Muscle of leg (tissue), 3 donors: ENCODE measurements at regions not wholly inside any gene's neighbourhood (a gene's known extent, or its start where the extent isn't known, plus 50 kb on each side); places are given as distances from the start of the nearest gene placed in this dataset.

ENCODE experiments used
- DNase-seq: peaks from one replicate; pipeline ENCODE4 v3.0.0; 2013
- H3K27ac ChIP-seq: one replicate; pipeline ENCODE4 v1.5.1; 2013; ENCODE audit warnings: mild to moderate bottlenecking, low read length, control low read depth
- H3K27me3 ChIP-seq: one replicate; pipeline ENCODE4 v1.6.1; 2013; ENCODE audit warnings: low read length; ENCODE audit not compliant: control insufficient read depth, insufficient read depth
- H3K36me3 ChIP-seq: one replicate; pipeline ENCODE4 v1.6.1; 2013; ENCODE audit warnings: low read length; ENCODE audit not compliant: control insufficient read depth, insufficient read depth
- H3K4me1 ChIP-seq: one replicate; pipeline ENCODE4 v1.6.1; 2013; ENCODE audit warnings: low read length; ENCODE audit not compliant: control insufficient read depth, insufficient read depth
- H3K4me3 ChIP-seq: one replicate; pipeline ENCODE4 v1.5.1; 2013; ENCODE audit warnings: low read length, control low read depth
- H3K9me3 ChIP-seq: replicated peaks from 2 replicates; pipeline ENCODE4 v1.6.1; 2013; ENCODE audit warnings: low read depth, low read length; ENCODE audit not compliant: control insufficient read depth
- WGBS: methylation state at CpG from one replicate; pipeline ENCODE4 v1.1.5; 2013; ENCODE audit warnings: missing lambda C conversion rate; ENCODE audit not compliant: insufficient coverage; 5-methylcytosine and 5-hydroxymethylcytosine counted together

DNA sequence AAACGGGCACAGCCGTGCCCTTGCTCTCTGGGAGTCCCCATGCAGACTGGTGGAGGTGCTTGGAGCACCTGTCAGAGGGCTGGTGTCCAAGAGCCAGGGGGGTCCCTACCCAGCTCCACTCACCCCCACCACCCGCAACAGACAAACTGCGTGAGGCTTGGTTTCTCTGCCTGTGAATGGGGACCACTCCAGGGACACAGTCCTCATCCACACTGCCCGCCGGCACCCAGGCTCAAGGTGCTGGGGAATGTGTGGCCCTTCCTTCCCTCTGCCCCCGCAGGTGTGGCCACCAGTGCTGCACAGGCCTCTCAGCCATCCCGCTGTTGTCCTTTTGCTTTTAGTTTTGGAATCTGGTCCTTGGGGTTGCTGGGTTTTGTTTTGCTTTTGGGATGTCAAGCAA lies 136.5 kb upstream of the ZNF236 start:
- H3K27me3 ChIP-seq = peaks cover 11% of the 10 kb centered on the region

DNA sequence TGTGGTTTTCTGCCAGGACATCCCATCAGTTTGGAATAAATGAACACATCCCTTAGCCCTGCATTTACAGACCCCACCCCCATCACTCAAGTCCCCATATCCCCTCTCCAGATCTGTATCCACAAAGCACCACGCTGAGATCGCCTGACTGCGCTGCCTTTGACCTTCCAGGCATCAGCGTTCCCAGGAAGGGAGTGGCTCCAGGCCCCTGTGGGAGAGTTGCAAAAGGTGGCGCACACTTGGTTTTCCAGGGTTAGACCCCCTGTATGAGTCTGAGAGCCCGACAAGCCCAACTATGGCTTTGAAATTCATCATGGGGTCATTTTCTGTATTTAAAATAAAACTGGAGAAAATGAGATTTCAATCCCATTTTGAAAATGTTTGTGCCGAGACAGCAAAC lies 137.0 kb upstream of the ZNF236 start:
- 59% methylated on average over 3 of the region's 7 CpGs for WGBS
- no peak for DNase-seq
- H3K27me3 ChIP-seq = peaks cover 11% of the 10 kb centered on the region
- H3K9me3 ChIP-seq = no peaks in the 10 kb centered on the region
- no peak overlapping the region for H3K27ac ChIP-seq
- H3K36me3 ChIP-seq = no peaks in the 10 kb centered on the region
- H3K4me1 ChIP-seq = peaks cover 2% of the 10 kb centered on the region
- no peak overlapping the region for H3K4me3 ChIP-seq

More for the DNA sequence above, 136.5 kb upstream of the ZNF236 start:
- Histone ChIP-seq H3K27ac (no peak overlapping the region), H3K4me3 (no peak overlapping the region), H3K9me3 (no peaks in the 10 kb centered on the region), H3K4me1 (peaks cover 2% of the 10 kb centered on the region), H3K36me3 (no peaks in the 10 kb centered on the region)
- DNase-seq = no peak
- 92% methylated on average over 2 of the region's 8 CpGs for WGBS

DNA sequence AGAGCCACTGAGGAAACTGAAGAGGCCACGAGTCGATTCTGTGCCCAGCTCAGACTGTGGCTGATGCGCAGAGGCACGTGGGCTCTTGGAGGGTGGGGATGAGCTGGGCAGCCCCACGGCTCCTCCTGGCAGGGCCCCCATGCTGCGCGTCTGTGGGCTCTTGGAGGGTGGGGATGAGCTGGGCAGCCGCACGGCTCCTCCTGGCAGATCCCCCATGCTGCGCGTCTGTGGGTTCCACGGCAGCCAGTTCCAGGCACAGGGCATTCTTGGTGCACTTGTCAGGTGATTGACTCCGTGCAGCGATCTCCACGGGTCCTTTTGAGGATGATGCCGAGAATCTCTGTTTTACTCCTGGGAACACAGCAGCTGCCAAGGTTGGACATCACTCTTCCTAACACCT lies 138.1 kb upstream of the ZNF236 start:
- H3K27me3 ChIP-seq = peaks cover 11% of the 10 kb centered on the region
- 72% methylated on average over 10 of the region's 16 CpGs for WGBS

DNA sequence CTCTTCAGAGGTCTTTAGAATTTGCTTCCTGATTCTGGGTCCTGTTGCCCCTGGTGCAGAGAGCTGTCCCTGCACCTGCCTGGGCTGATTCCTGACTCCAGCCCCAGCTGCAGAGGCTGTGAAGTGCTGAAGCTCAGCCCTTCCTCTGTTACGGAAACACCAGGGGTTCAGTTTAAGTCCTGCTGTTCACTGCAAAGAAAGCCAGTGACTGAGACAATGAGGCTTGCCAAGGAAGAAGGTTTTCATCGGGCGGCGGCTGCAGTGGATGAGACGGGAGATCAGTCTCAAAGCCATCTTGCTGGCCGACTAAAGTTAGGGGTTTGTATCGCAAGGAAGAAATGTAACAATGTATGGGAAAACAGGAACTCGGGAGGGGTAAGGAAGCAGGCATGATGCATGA lies 142.4 kb upstream of the ZNF236 start:
- peak overlapping the region; percentile 42 for H3K27ac ChIP-seq
- no peaks in the 10 kb centered on the region for H3K36me3 ChIP-seq
- peaks cover 5% of the 10 kb centered on the region for H3K4me1 ChIP-seq
- WGBS = 33% methylated on average over 8 of the region's 8 CpGs
- H3K9me3 ChIP-seq = no peaks in the 10 kb centered on the region
- H3K4me3 ChIP-seq = no peak overlapping the region
- H3K27me3 ChIP-seq = peaks cover 3% of the 10 kb centered on the region
- peak; percentile 62 for DNase-seq

More for the DNA sequence above, 138.1 kb upstream of the ZNF236 start:
- no peaks in the 10 kb centered on the region for H3K9me3 ChIP-seq
- H3K36me3 ChIP-seq = no peaks in the 10 kb centered on the region
- H3K4me3 ChIP-seq = no peak overlapping the region
- peaks cover 7% of the 10 kb centered on the region for H3K4me1 ChIP-seq
- no peak overlapping the region for H3K27ac ChIP-seq
- DNase-seq = no peak

DNA sequence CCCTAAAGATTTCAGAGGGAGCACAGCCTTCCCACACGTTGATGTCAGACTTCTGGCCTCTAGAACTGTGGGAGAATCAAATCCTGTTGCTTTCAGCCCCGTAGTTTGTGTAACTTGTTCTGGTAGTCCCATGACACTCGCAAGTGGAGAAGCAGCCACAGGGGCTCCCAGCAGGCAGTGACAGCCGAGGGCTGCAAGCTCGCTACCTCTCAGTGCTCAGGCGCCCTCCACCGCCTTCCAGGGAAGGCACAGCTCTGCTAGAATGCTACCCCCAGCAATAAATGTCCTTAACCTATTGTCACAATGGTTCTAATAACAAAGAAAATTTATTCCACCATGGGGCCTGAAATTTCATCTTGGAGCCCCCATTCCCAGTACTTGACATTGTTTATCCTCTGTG lies 143.1 kb upstream of the ZNF236 start:
- Histone ChIP-seq H3K27ac (no peak overlapping the region), H3K27me3 (peaks cover 4% of the 10 kb centered on the region), H3K4me3 (no peak overlapping the region), H3K36me3 (no peaks in the 10 kb centered on the region), H3K9me3 (no peaks in the 10 kb centered on the region), H3K4me1 (peaks cover 5% of the 10 kb centered on the region)
- no peak for DNase-seq
- 55% methylated on average over 6 of the region's 7 CpGs for WGBS

DNA sequence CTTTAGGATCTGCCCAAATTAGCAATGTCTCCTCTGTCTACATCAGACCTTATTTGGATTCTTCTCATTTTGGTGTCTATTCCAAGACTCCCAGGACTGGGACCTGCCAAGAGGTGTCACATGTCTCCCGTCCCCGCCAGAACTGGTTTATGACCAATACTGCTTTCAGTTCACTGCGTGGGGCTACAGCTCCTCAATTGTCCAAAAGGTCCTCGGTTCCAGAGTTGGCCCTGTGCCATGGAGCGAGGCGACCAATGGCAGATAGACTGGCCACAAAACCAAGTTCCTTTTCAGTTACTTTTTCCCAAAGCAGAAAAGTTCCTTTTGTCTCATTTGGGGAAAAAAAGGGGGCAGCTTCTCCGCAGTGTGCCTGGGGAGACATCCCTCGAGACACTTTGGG lies 144.1 kb upstream of the ZNF236 start:
- Histone ChIP-seq H3K4me1 (peaks cover 5% of the 10 kb centered on the region), H3K9me3 (no peaks in the 10 kb centered on the region), H3K27me3 (peaks cover 4% of the 10 kb centered on the region), H3K4me3 (no peak overlapping the region), H3K36me3 (no peaks in the 10 kb centered on the region), H3K27ac (no peak overlapping the region)
- WGBS = 46% methylated on average over 7 of the region's 8 CpGs
- no peak for DNase-seq

DNA sequence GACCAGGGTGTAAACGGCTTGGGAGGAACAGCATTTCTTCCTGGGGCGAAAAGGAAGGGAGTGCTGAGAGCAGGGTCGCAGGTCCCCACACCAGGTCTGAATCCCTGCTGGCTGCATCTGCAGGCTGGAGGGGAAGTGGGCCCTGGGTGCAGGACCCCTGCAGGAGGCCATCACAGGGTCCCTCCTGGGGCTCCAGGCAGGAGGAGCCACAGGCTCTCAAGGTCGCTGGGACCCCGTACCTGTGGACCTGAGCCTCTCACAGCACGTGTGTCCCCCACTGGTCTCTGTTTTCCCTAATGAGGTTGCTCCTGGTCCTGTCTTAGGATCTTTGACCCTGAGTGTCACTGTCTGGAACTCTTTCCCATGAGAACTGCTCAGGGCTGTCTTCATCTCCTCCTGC lies 147.8 kb upstream of the ZNF236 start:
- Histone ChIP-seq H3K4me3 (no peak overlapping the region), H3K36me3 (no peaks in the 10 kb centered on the region), H3K27ac (no peak overlapping the region), H3K9me3 (no peaks in the 10 kb centered on the region), H3K27me3 (peaks cover 4% of the 10 kb centered on the region), H3K4me1 (no peaks in the 10 kb centered on the region)
- WGBS = 67% methylated on average over 4 of the region's 6 CpGs
- DNase-seq = no peak

DNA sequence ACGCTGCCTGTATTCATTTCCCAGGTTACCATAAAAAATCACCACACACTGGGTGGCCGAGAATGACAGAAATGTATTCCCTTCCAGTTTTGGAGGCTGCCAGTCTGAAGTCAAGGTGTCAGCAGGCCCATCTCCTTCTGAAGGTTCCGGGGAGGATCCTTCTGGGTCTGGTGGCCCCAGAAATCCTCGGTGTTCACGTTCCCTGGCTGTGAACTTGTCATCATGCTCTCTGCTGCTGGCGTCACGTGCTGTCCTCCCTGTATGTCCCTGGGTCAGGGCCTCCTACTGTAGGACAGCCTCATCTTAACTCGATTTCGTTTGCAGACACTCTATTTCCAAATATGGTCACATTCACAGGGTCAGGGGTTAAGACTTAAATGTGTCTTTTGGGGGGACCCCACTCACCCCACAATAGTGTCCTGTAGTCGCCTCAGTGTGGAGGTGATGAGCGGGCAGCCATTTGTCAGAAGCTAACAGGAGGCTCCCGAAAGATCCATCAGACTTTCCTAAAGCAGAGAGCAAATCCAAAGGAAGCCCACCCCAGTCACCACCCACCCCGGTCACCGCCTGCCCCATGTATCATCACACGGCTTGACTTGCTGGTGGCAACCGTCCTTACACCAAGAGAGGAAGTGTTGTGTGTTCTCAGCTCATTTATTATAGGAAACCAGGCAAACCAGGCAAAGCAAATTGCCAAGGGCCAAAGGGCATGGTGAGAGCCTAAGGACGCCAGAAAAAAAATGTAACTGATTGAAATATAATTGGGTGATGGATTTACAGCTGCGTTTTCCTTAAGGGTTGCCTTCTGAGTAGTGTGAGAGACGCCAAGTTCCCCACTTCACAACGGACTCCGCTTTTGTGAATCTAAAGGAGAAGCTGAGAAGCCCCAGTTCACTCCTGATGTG lies 148.8 kb upstream of the ZNF236 start:
- Histone ChIP-seq H3K27me3 (peaks cover 2% of the 10 kb centered on the region), H3K4me3 (no peak overlapping the region), H3K27ac (no peak overlapping the region), H3K36me3 (no peaks in the 10 kb centered on the region), H3K9me3 (no peaks in the 10 kb centered on the region), H3K4me1 (no peaks in the 10 kb centered on the region)
- 71% methylated on average over 12 of the region's 21 CpGs for WGBS
- no peak for DNase-seq

DNA sequence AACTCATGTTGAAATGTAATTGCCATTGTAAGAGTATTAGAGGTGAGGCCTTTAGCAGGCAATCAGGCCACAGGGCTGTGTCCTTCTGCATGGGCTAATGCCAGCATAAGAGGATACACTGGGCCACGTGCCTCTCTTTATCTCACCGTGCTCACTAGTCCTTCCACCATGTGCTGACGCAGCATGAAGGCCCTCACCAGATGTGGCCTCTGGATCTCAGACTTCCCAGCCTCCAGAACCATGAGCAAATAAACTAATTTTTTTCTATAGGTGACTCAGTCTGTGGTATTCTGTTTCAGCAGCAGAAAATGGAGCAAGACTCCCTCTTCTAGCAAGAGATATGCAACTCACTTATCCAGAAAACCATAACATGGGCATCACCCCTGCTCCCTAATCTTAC lies 149.7 kb upstream of the ZNF236 start:
- Histone ChIP-seq H3K36me3 (no peaks in the 10 kb centered on the region), H3K9me3 (no peaks in the 10 kb centered on the region), H3K27me3 (peaks cover 2% of the 10 kb centered on the region), H3K4me3 (no peak overlapping the region), H3K4me1 (no peaks in the 10 kb centered on the region), H3K27ac (no peak overlapping the region)
- DNase-seq = no peak
- WGBS = 73% methylated on average over 2 of the region's 3 CpGs

DNA sequence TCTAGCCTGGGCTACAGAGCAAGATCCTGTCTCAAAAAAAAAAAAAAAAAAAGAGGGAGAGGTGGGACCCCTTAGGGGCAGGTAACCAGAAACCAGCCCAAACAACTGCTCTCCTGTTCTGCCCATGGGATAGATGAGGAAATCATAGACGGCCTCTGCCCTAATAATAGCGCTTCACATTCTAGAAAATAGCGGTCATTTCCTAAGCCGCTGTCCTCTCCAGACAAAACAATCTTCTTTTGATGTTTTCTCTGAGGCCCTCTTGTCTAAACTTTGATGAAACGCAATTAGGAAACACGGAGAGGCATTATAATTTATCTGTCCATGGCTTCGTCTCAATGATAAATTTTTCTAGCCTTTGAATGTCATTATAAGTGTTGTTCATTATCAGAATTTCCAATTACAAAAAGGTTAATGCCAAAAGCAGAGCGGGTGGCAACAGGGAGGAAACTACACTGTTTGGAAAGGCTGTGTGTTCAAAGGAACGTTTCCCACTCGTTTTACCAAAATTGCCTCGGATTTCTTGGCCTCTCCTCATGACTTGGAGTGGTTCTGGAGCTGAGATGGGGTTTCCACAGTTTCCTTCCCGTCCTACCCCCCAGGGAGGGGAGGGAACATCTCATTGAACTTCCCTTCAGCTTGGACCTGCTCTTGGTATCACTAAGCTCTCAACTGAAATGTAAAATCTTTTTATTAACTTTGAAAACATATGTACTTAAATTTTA lies 151.6 kb upstream of the ZNF236 start:
- Histone ChIP-seq H3K9me3 (no peaks in the 10 kb centered on the region), H3K36me3 (no peaks in the 10 kb centered on the region), H3K27me3 (peaks cover 2% of the 10 kb centered on the region), H3K4me3 (no peak overlapping the region), H3K27ac (no peak overlapping the region), H3K4me1 (no peaks in the 10 kb centered on the region)
- peak; percentile 92 for DNase-seq
- 31% methylated on average over 4 of the region's 12 CpGs for WGBS
